PC-9 (cell line): ENCODE measurements at regions not wholly inside any gene's neighbourhood (a gene's known extent, or its start where the extent isn't known, plus 50 kb on each side); places are given as distances from the start of the nearest gene placed in this dataset.

Experiments
- CTCF ChIP-seq: fragments of 200-600 bp; sonication (generic); conservative IDR thresholded peaks from 2 replicates; pipeline ENCODE4 v1.6.1; 2017; ENCODE audit warnings: mixed run types, antibody characterized with exemption, mild to moderate bottlenecking, moderate library complexity
- EZH2 ChIP-seq: fragments of 200-600 bp; sonication (generic); IDR thresholded peaks from 2 replicates; pipeline ENCODE4 v1.8.0; 2017; ENCODE audit warnings: antibody characterized with exemption, low read depth

- TF ChIP-seq CTCF (no peak), EZH2 (no peak)
Observed at GRCh38 chr15:46548989-46549388, 914.2 kb downstream of the SQOR start.
